OCI-LY7 (cell line): ENCODE measurements at regions not wholly inside any gene's neighbourhood (a gene's known extent, or its start where the extent isn't known, plus 50 kb on each side); places are given as distances from the start of the nearest gene placed in this dataset.
"Not testable (repeated sequence)": the region's sequence is repeated elsewhere in the genome, so short reads cannot be mapped to it uniquely, and the experiment has no call there.

Source experiments
- BruUV-seq: library from RNA; stranded (reverse); fragments of 400-500 nt; replicated peaks from 2 replicates; lab custom pipeline; 2021; lab: Mats Ljungman, UMichigan
- CTCF ChIA-PET: fragments of 300-600 bp; sonication (Branson Sonifier 250); formaldehyde crosslinking; loops from one replicate; lab custom pipeline; 2022; ENCODE audit warnings: antibody characterized with exemption; ENCODE audit not compliant: unreplicated experiment; lab: Charles Lee
- POLR2A ChIA-PET: fragments of 300-600 bp; sonication (Branson Sonifier 250); formaldehyde crosslinking; loops from one replicate; lab custom pipeline; 2022; ENCODE audit warnings: antibody characterized with exemption; lab: Charles Lee
- DNase-seq: peaks from one replicate; pipeline ENCODE4 v3.0.0-alpha.2; 2015; ENCODE audit warnings: low spot score
- H2AFZ ChIP-seq: fragments of 200-600 bp; sonication (generic), shearing (Covaris generic); 2 replicates; pipeline ENCODE4 v1.6.1; 2014; ENCODE audit warnings: mild to moderate bottlenecking, antibody characterized with exemption, low read length, moderate library complexity
- H3K27ac ChIP-seq: fragments of 200-600 bp; sonication (generic); 2 replicates; pipeline ENCODE4 v1.5.1; 2014; ENCODE audit warnings: mixed run types, low read depth, mild to moderate bottlenecking, moderate library complexity, low read length, inconsistent platforms; ENCODE audit not compliant: poor library complexity, severe bottlenecking
- H3K36me3 ChIP-seq: fragments of 200-600 bp; sonication (generic); 2 replicates; pipeline ENCODE4 v1.6.1; 2014; ENCODE audit warnings: mild to moderate bottlenecking, antibody characterized with exemption, low read length, moderate library complexity, mixed read lengths; ENCODE audit not compliant: insufficient read depth
- H3K4me1 ChIP-seq: fragments of 200-600 bp; sonication (generic); 2 replicates; pipeline ENCODE4 v1.5.1; 2014; ENCODE audit warnings: mild to moderate bottlenecking, low read length; ENCODE audit not compliant: insufficient read depth, poor library complexity, severe bottlenecking
- H3K4me2 ChIP-seq: fragments of 200-600 bp; sonication (generic); 2 replicates; pipeline ENCODE4 v1.6.1; 2014; ENCODE audit warnings: mild to moderate bottlenecking, low read length
- H3K4me3 ChIP-seq: fragments of 200-600 bp; sonication (generic); 2 replicates; pipeline ENCODE4 v1.5.1; 2014; ENCODE audit warnings: mild to moderate bottlenecking, low read depth, low read length; ENCODE audit not compliant: poor library complexity, severe bottlenecking
- H3K79me2 ChIP-seq: fragments of 200-600 bp; sonication (generic); 2 replicates; pipeline ENCODE4 v1.6.1; 2016; ENCODE audit warnings: low read depth, mild to moderate bottlenecking, low read length, moderate library complexity, mixed read lengths; ENCODE audit not compliant: insufficient read depth
- H3K9me2 ChIP-seq: fragments of 200-600 bp; sonication (generic); 2 replicates; pipeline ENCODE4 v1.6.1; 2016; ENCODE audit warnings: mild to moderate bottlenecking, low read length, mixed read lengths; ENCODE audit not compliant: insufficient read depth
- H3K9me3 ChIP-seq: fragments of 200-600 bp; sonication (generic); 2 replicates; pipeline ENCODE4 v1.6.1; 2014; ENCODE audit warnings: mild to moderate bottlenecking, mixed run types, low read length, mixed read lengths
- H4K20me1 ChIP-seq: fragments of 200-600 bp; sonication (generic); 2 replicates; pipeline ENCODE4 v1.6.1; 2014; ENCODE audit warnings: mild to moderate bottlenecking, antibody characterized with exemption, low read length, moderate library complexity, mixed read lengths; ENCODE audit not compliant: insufficient read depth
- EZH2phosphoT487 ChIP-seq: fragments of 200-600 bp; sonication (generic); IDR thresholded peaks from 2 replicates; pipeline ENCODE4 v1.6.1; 2018; ENCODE audit warnings: low read depth, borderline replicate concordance, mild to moderate bottlenecking, mixed run types, antibody characterized with exemption, low read length, moderate library complexity, mixed read lengths
- intact Hi-C: fragments of 100-400 bp; cut with micrococcal nuclease; formaldehyde crosslinking; loops from one replicate; pipeline ENCODE4 v1.10.0; 2022; ENCODE audit not compliant: unreplicated experiment
- TF ChIP-seq, protein P1 (sequence below): fragments of 200-600 bp; sonication (generic); conservative IDR thresholded peaks from 2 replicates; pipeline ENCODE4 v1.5.1; 2014; ENCODE audit warnings: mild to moderate bottlenecking, antibody characterized with exemption, low read length, moderate library complexity, mixed read lengths

DNA sequence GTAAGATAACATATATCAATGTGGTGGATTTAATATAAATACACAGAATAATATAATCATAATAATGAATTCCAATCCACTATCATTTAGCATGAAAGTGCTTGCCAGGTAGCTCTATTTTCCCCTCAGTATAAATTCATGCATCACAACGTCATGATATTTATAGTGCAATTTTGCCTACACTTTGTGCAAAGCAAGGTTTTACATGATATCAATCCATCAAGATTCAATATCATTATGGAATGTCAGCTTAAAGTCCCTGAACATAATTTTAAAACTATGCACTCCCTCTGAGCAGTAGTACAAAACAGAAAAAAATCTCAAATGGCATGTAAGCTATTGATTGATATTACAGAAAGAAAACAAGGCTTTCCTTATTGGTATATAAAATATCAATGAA, 962.2 kb upstream of the PCDH20 start:
- no peaks in the 10 kb centered on the region for H4K20me1 ChIP-seq
- no peak overlapping the region for H2AFZ ChIP-seq
- DNase-seq, result no peak
- no peak overlapping the region for H3K4me3 ChIP-seq
- POLR2A ChIA-PET, result interaction anchor here (0.7 to 1.0 kb wide), 4 partner anchors 38 to 385 kb away, joined by 3 to 4 read pairs (median 3); no protein-coding TSS in a partner anchor
- no peak overlapping the region for H3K4me2 ChIP-seq
- no peaks in the 10 kb centered on the region for H3K9me3 ChIP-seq
- no TSS peak for BruUV-seq
- H3K27ac ChIP-seq, result no peak overlapping the region
- intact Hi-C loops, result no loop called here
- H3K4me1 ChIP-seq, result no peaks in the 10 kb centered on the region
- no peaks in the 10 kb centered on the region for H3K79me2 ChIP-seq
- CTCF ChIA-PET, result no interaction called here
- H3K9me2 ChIP-seq, result no peaks in the 10 kb centered on the region
- TF ChIP-seq EZH2phosphoT487, result no peak
- TF ChIP-seq, protein P1, sequence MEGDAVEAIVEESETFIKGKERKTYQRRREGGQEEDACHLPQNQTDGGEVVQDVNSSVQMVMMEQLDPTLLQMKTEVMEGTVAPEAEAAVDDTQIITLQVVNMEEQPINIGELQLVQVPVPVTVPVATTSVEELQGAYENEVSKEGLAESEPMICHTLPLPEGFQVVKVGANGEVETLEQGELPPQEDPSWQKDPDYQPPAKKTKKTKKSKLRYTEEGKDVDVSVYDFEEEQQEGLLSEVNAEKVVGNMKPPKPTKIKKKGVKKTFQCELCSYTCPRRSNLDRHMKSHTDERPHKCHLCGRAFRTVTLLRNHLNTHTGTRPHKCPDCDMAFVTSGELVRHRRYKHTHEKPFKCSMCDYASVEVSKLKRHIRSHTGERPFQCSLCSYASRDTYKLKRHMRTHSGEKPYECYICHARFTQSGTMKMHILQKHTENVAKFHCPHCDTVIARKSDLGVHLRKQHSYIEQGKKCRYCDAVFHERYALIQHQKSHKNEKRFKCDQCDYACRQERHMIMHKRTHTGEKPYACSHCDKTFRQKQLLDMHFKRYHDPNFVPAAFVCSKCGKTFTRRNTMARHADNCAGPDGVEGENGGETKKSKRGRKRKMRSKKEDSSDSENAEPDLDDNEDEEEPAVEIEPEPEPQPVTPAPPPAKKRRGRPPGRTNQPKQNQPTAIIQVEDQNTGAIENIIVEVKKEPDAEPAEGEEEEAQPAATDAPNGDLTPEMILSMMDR, result no peak
- no peaks in the 10 kb centered on the region for H3K36me3 ChIP-seq

DNA sequence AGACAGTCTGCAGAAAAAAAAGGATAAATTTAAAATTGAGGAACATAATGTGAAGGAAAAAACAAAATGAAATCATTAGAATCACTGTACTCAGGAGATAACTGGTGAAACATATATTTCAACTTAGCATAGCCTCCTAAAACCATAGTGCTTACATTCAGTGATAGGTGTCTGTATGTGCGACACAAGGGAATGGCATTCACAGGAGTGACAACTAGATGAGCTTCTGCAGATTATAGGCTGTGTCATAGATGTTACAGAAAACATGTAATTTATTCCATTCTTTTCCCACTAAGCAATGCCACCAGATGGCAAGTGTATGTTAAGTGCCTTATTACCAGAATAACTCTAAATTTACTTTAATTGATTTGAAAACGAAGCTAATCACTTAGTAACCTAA, 960.0 kb upstream of the PCDH20 start:
- H3K9me2 ChIP-seq, result no peaks in the 10 kb centered on the region
- H2AFZ ChIP-seq, result no peak overlapping the region
- no peaks in the 10 kb centered on the region for H3K4me1 ChIP-seq
- CTCF ChIA-PET, result no interaction called here
- H3K4me2 ChIP-seq, result no peak overlapping the region
- intact Hi-C loops, result no loop called here
- no peak overlapping the region for H3K4me3 ChIP-seq
- H3K27ac ChIP-seq, result no peak overlapping the region
- no peaks in the 10 kb centered on the region for H3K79me2 ChIP-seq
- H4K20me1 ChIP-seq, result no peaks in the 10 kb centered on the region
- DNase-seq, result no peak
- H3K9me3 ChIP-seq, result no peaks in the 10 kb centered on the region
- no TSS peak for BruUV-seq
- no peaks in the 10 kb centered on the region for H3K36me3 ChIP-seq
- TF ChIP-seq, protein P1, result no peak
- no peak for TF ChIP-seq EZH2phosphoT487
- POLR2A ChIA-PET, result interaction anchor here (0.6 to 1.4 kb wide), 2 partner anchors 10 to 30 kb away, joined by 6 to 7 read pairs; no protein-coding TSS in a partner anchor

DNA sequence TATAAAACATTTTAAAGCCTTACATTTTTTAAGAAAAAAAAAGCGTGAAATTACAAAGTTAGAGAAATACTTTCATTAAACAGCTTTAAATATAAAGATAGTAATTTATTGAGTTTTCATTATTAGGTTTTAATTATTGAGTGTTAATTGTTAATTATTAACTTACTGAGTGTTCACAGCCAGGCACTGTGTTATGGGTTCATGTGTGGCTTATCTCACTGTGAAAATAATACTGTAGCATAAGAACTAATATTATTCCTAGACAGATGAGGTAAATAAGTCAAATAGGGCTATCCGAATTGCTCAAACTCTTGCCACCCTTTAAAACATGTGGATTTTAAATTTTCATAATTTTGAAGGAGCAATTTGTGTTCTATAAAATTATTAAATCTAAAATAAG, 956.1 kb upstream of the PCDH20 start:
- Histone ChIP-seq H3K4me2 (no peak overlapping the region), H3K79me2 (no peaks in the 10 kb centered on the region), H3K9me3 (no peaks in the 10 kb centered on the region), H3K9me2 (no peaks in the 10 kb centered on the region), H3K4me1 (no peaks in the 10 kb centered on the region), H4K20me1 (no peaks in the 10 kb centered on the region), H3K27ac (no peak overlapping the region), H2AFZ (no peak overlapping the region), H3K36me3 (no peaks in the 10 kb centered on the region), H3K4me3 (no peak overlapping the region)
- BruUV-seq, result no TSS peak
- TF ChIP-seq EZH2phosphoT487, result no peak
- TF ChIP-seq, protein P1, result no peak
- no peak for DNase-seq
- POLR2A ChIA-PET, result interaction anchor here (0.6 to 1.1 kb wide), 4 partner anchors 18 to 1074 kb away, joined by 3 to 7 read pairs (median 4); no protein-coding TSS in a partner anchor
- CTCF ChIA-PET, result interaction anchor here (0.9 kb wide), 1 partner anchor 251 kb away, joined by 3 read pairs; no protein-coding TSS in a partner anchor
- intact Hi-C loops, result no loop called here

DNA sequence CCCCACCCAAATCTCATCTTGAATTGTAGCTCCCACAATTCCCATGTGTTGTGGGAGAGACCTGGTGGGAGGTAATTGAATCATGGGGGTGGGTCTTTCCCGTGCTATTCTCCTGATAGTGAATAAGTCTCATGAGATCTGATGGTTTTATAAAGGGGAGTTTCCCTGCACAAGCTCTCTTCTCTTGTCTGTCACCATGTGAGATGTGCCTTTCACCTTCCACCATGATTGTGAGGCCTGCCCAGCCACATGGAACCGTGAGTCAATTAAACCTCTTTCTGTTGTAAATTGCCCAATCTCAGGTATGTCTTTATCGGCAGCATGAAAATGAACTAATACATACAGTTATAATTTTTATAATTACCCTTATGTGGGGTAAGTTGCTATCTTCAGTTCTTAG, 952.3 kb upstream of the PCDH20 start:
- H3K79me2 ChIP-seq, CTCF ChIA-PET, BruUV-seq, H3K4me2 ChIP-seq, H3K4me3 ChIP-seq, H2AFZ ChIP-seq, H3K9me3 ChIP-seq, DNase-seq, intact Hi-C loops, H3K9me2 ChIP-seq, H3K27ac ChIP-seq, H4K20me1 ChIP-seq, H3K36me3 ChIP-seq, H3K4me1 ChIP-seq, POLR2A ChIA-PET: not testable (repeated sequence)
